Caco-2 (cell line): ENCODE measurements at regions not wholly inside any gene's neighbourhood (a gene's known extent, or its start where the extent isn't known, plus 50 kb on each side); places are given as distances from the start of the nearest gene placed in this dataset.
A peak's percentile ranks its signal among the peaks of the same experiment; 100 is the strongest.

Experiments
- BruUV-seq: library from RNA; stranded (reverse); fragments of 400-500 nt; replicated peaks from 2 replicates; lab custom pipeline; 2021; lab: Mats Ljungman, UMichigan
- CTCF ChIA-PET: fragments of 300-600 bp; sonication (Branson Sonifier 250); formaldehyde crosslinking; loops from one replicate; lab custom pipeline; 2022; ENCODE audit warnings: antibody characterized with exemption; lab: Charles Lee
- POLR2A ChIA-PET: fragments of 300-600 bp; sonication (Branson Sonifier 250); formaldehyde crosslinking; loops from one replicate; lab custom pipeline; 2022; ENCODE audit warnings: antibody characterized with exemption; lab: Charles Lee
- DNase-seq, 2 experiments: peaks; one replicate each; pipeline versions ENCODE4 v3.0.0 to v3.0.0-alpha.2; 2020 to 2022
- H3K27me3 ChIP-seq: replicated peaks from 2 replicates; pipeline ENCODE4 v1.6.0; 2011; ENCODE audit warnings: low read length; ENCODE audit not compliant: control insufficient read depth, insufficient read depth
- H3K36me3 ChIP-seq: 2 replicates; pipeline ENCODE4 v1.5.1; 2011; ENCODE audit warnings: low read length; ENCODE audit not compliant: control insufficient read depth, insufficient read depth
- H3K4me1 ChIP-seq: fragments of 250-450 bp; sonication (Bioruptor Pico); 2 replicates; pipeline ENCODE4 v1.5.1; 2020; ENCODE audit warnings: mild to moderate bottlenecking
- H3K4me3 ChIP-seq: 2 replicates; pipeline ENCODE4 v1.5.1; 2011; ENCODE audit warnings: low read depth, mild to moderate bottlenecking, control low read depth, low read length
- H3K9me3 ChIP-seq: fragments of 250-450 bp; sonication (Bioruptor Pico); 2 replicates; pipeline ENCODE4 v1.5.1; 2020; ENCODE audit warnings: mild to moderate bottlenecking, moderate library complexity
- H3K27ac Mint-ChIP-seq: one replicate; pipeline ENCODE4 v1.8.0; 2022; ENCODE audit warnings: mixed read lengths; ENCODE audit not compliant: unreplicated experiment
- H3K27me3 Mint-ChIP-seq: one replicate; pipeline ENCODE4 v1.8.0; 2022; ENCODE audit warnings: mixed read lengths; ENCODE audit not compliant: insufficient read depth, unreplicated experiment
- H3K36me3 Mint-ChIP-seq: one replicate; pipeline ENCODE4 v1.8.0; 2022; ENCODE audit warnings: mild to moderate bottlenecking, mixed read lengths; ENCODE audit not compliant: insufficient read depth, unreplicated experiment
- H3K4me1 Mint-ChIP-seq: one replicate; pipeline ENCODE4 v1.8.0; 2022; ENCODE audit warnings: low read depth, mixed read lengths; ENCODE audit not compliant: unreplicated experiment
- H3K4me3 Mint-ChIP-seq: one replicate; pipeline ENCODE4 v1.8.0; 2022; ENCODE audit warnings: mild to moderate bottlenecking, moderate library complexity, mixed read lengths; ENCODE audit not compliant: unreplicated experiment
- H3K9me3 Mint-ChIP-seq: one replicate; pipeline ENCODE4 v1.8.0; 2022; ENCODE audit warnings: mixed read lengths; ENCODE audit not compliant: unreplicated experiment
- intact Hi-C: fragments of 100-400 bp; cut with micrococcal nuclease; formaldehyde crosslinking; loops from one replicate; pipeline ENCODE4 v1.10.0; 2022; ENCODE audit not compliant: unreplicated experiment
- TF ChIP-seq, protein P1 (sequence below), 2 experiments: fragments of 200-600 bp in 1 of 2; IDR thresholded peaks; 1 replicate in 1 of 2; 2 replicates in 1 of 2; pipeline versions ENCODE4 v1.5.1 to v1.8.0; 2011 to 2022; ENCODE audit warnings: antibody characterized with exemption in 1 of 2, control low read depth in 1 of 2, inconsistent platforms in 1 of 2, low read depth in 1 of 2, low read length in 1 of 2, mild to moderate bottlenecking in 1 of 2, moderate library complexity in 1 of 2; ENCODE audit not compliant: insufficient read depth in 1 of 2, severe bottlenecking in 1 of 2, unreplicated experiment in 1 of 2

DNA sequence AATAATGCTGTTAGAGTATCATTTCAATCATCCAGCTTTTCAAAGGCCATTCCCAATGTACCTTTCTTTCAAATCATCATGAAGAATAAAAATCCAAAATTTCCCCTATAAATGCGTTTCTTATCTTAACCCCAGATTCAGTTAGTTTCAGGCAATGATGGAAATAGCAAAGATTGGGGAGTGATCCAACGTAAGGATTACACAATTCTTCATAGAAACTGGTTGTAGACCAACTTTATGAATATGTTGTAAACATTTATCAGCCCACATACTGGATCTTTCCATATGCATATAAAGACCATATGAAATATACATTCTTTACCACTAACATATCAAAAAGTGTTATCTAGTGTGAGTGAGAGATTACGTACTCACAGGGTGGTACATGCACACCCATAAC is 92.7 kb downstream of the ZC3H11B start:
- H3K27me3 ChIP-seq, result no peaks in the 10 kb centered on the region
- ChIA-PET CTCF (no interaction called here), POLR2A (no interaction called here)
- Mint-ChIP-seq H3K27ac (no peak overlapping the region), H3K4me3 (no peak overlapping the region), H3K36me3 (no peaks in the 10 kb centered on the region), H3K27me3 (peaks cover 3% of the 10 kb centered on the region), H3K4me1 (peaks cover 17% of the 10 kb centered on the region), H3K9me3 (peaks cover 18% of the 10 kb centered on the region)
- no peaks in the 10 kb centered on the region for H3K9me3 ChIP-seq
- H3K4me3 ChIP-seq, result no peak overlapping the region
- TF ChIP-seq, protein P1, sequence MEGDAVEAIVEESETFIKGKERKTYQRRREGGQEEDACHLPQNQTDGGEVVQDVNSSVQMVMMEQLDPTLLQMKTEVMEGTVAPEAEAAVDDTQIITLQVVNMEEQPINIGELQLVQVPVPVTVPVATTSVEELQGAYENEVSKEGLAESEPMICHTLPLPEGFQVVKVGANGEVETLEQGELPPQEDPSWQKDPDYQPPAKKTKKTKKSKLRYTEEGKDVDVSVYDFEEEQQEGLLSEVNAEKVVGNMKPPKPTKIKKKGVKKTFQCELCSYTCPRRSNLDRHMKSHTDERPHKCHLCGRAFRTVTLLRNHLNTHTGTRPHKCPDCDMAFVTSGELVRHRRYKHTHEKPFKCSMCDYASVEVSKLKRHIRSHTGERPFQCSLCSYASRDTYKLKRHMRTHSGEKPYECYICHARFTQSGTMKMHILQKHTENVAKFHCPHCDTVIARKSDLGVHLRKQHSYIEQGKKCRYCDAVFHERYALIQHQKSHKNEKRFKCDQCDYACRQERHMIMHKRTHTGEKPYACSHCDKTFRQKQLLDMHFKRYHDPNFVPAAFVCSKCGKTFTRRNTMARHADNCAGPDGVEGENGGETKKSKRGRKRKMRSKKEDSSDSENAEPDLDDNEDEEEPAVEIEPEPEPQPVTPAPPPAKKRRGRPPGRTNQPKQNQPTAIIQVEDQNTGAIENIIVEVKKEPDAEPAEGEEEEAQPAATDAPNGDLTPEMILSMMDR (IDR thresholded peaks at IDR 0.05; ENCODE audit: insufficient read depth in 1 of 2, low read depth in 1 of 2, low read length in 1 of 2, severe bottlenecking in 1 of 2, unreplicated experiment in 1 of 2), result no peak
- BruUV-seq, result no TSS peak
- no peak for DNase-seq
- intact Hi-C loops, result no loop called here
- H3K4me1 ChIP-seq, result peaks cover 10% of the 10 kb centered on the region; the same call in 1 of the 2 replicates
- no peaks in the 10 kb centered on the region for H3K36me3 ChIP-seq

DNA sequence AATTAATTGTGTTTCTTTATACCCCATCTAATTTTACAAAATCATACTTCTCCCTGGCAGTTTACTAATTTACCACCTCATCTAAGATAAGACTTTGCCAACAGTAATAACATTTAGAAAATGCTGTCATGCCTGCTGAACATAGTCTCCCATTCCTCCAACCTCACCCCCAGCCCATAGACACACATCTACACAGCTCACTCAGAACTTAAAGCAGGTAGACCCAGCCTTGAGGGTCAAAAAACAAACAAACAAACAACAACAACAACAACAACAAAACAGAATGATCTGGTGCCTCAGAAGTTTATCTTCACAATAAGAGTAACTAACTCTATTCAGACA is 94.0 kb downstream of the ZC3H11B start:
- H3K27ac Mint-ChIP-seq, result peak overlapping the region; percentile 7
- POLR2A ChIA-PET, result no interaction called here
- TF ChIP-seq, protein P1 (IDR thresholded peaks at IDR 0.05; ENCODE audit: insufficient read depth in 1 of 2, low read depth in 1 of 2, low read length in 1 of 2, severe bottlenecking in 1 of 2, unreplicated experiment in 1 of 2), result no peak
- no peaks in the 10 kb centered on the region for H3K36me3 Mint-ChIP-seq
- no TSS peak for BruUV-seq
- no peak overlapping the region for H3K4me3 Mint-ChIP-seq
- Histone ChIP-seq H3K4me1 (peaks cover 10% of the 10 kb centered on the region; the same call in 1 of the 2 replicates), H3K36me3 (no peaks in the 10 kb centered on the region), H3K9me3 (no peaks in the 10 kb centered on the region), H3K27me3 (no peaks in the 10 kb centered on the region), H3K4me3 (no peak overlapping the region)
- H3K4me1 Mint-ChIP-seq, result peaks cover 17% of the 10 kb centered on the region
- intact Hi-C loops, result no loop called here
- no peak for DNase-seq
- H3K27me3 Mint-ChIP-seq, result peaks cover 3% of the 10 kb centered on the region
- H3K9me3 Mint-ChIP-seq, result peaks cover 18% of the 10 kb centered on the region
- CTCF ChIA-PET, result no interaction called here

GRCh38 chr1:219518168-219518906 is 94.6 kb downstream of the ZC3H11B start:
- no peaks in the 10 kb centered on the region for H3K27me3 ChIP-seq

More at GRCh38 chr1:219518168-219518906, 94.6 kb downstream of the ZC3H11B start:
- H3K4me3 ChIP-seq, result no peak overlapping the region
- no peaks in the 10 kb centered on the region for H3K36me3 ChIP-seq
- Mint-ChIP-seq H3K4me3 (no peak overlapping the region), H3K9me3 (peaks cover 18% of the 10 kb centered on the region), H3K27me3 (no peaks in the 10 kb centered on the region), H3K27ac (peak overlapping the region; percentile 7), H3K4me1 (peaks cover 17% of the 10 kb centered on the region), H3K36me3 (no peaks in the 10 kb centered on the region)
- peaks cover 10% of the 10 kb centered on the region; the same call in 1 of the 2 replicates for H3K4me1 ChIP-seq
- intact Hi-C loops, result no loop called here
- ChIA-PET POLR2A (no interaction called here), CTCF (no interaction called here)
- H3K9me3 ChIP-seq, result no peaks in the 10 kb centered on the region
- TF ChIP-seq, protein P1 (IDR thresholded peaks at IDR 0.05; ENCODE audit: insufficient read depth in 1 of 2, low read depth in 1 of 2, low read length in 1 of 2, severe bottlenecking in 1 of 2, unreplicated experiment in 1 of 2), result no peak
- DNase-seq, result peak; percentile 13 to 42
- no TSS peak for BruUV-seq
